Activated CD8-positive, alpha-beta memory T cell treated with anti-CD3 and anti-CD28 coated beads for 1 hour (primary cell): ENCODE measurements at regions not wholly inside any gene's neighbourhood (a gene's known extent, or its start where the extent isn't known, plus 50 kb on each side); places are given as distances from the start of the nearest gene placed in this dataset.

Experiments used
- DNase-seq, 2 donors: peaks; one replicate each; pipeline ENCODE4 v3.0.0-alpha.2; 2020; ENCODE audit warnings: low read depth in 1 of 2; ENCODE audit errors: extremely low read depth in 1 of 2

- no peak for DNase-seq
Observed at GRCh38 chr13:80437231-80437630, 96.3 kb upstream of the SPRY2 start.

DNA sequence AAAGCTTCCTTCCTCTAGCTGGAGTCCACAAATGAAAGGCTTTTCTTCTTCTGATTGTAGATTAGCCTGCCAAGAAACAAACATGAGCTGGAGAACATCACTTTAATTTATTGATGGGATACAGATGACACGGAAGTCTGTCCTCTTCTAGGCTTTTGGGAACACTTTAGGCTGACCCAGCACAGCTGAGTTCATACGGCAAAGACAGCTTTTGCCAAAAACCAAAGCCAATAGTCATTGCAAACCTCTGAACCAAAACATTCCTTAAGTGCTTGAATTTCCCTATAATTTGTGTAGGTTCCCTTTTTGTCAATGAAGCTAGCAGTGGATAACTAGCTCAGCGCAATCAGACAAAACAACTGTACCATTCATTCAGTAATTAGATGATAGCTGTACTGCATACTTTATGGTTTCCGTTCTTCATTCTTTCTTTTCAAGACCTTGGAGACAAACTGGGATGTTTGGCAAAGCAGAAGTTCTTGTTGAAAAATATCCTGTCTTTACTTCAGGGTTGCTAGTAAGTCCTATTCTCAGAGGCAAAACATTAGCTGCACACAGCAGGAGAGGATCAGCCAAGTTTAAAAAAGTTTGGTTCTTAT lies 95.7 kb upstream of the SPRY2 start:
- DNase-seq: no peak

DNA sequence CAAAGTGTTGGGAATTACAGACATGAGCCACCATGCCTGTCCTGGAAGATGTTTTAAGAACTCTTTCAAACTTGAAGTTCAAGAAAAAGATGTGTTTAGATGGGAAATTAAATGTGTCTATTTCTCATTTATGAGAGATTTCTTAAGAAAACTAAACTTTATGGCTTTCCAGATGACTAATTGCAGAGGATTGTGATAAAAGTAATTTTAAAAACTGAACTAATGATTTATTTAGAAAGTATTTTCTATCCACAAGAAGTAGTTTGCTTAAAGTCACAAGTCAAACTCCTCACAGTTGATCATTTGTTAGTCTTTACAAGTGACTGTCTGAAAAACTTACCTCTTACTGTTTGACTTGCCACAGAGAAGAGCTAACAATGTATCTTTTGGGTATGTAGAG lies 89.6 kb upstream of the SPRY2 start:
- no peak for DNase-seq

DNA sequence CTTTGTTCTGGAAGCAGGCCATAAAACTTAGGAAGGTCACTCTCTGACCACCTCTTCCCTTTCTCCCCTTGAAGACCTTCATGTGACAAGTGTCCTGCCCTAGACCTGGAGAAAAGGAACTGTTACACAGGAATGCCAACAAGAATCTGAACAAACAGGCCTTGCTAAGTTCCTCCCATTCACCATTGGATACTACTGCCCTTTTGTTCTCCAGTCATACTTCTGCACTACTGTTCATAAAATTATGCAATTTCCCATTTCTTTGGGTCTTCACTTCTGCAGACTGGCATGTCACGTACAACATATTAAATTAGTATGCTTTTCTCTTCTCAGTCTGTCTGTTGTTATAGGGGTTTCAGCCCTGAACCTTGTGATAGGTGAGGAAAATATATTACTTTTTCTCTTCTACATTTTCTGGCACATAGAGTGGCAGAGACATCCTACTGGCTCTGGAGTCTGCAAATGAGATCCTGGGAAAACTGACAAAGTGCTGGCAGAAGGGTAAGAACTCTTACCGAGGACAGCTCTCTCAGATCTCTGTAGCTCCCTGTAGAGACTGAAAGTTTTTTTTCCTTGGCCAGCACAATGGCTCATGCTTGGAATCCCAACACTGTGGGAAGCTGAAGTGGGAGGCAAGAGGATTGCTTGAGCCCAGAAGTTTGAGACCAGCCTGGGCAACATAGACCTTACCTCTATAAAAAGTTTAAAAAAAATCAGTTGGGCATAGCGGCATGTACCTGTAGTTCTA lies 87.6 kb upstream of the SPRY2 start:
- no peak for DNase-seq

DNA sequence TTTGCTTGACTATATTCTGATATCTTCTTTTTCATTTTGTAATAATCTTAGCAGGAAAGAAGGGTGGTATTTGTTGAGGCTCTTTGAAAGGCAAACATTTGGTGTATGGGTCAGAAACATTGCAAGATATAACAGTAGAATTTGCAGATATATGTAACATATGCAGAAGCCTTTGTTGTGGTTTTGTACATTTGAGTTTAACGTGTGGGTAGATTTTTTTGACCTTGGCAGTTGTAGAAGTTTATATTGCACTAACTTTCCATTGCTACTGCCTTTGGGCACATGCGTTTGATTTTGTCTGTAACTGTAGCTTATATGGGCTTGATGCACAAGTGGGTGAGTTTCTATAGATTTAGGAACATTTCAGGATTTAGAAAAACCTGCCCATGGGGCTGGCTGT lies 78.5 kb upstream of the SPRY2 start:
- DNase-seq: no peak

GRCh38 chr13:80413611-80414010 lies 72.7 kb upstream of the SPRY2 start:
- no peak for DNase-seq

DNA sequence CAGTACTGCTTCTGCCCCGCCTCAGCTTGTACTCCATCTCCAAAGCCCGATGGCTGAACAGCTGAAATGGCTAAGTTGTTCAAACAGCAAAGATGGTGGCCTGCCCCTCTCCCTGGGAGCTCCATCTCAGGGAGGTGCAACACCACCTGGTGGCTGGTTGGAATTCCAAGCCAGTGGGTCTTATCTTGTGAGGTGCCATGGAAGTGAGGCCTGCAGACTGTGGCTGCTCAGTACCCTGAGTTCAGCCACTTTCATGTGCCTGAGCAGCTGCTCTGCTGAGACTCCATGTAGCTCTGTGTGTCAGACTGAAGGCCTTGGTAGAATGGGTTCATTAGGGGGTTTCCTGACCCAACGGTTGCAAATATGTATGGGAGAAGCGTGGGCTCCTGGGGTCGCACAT lies 67.3 kb upstream of the SPRY2 start:
- no peak for DNase-seq

- no peak for DNase-seq
Observed at GRCh38 chr13:80400865-80401426, 60.0 kb upstream of the SPRY2 start.

GRCh38 chr13:80400164-80400864 lies 59.4 kb upstream of the SPRY2 start:
- DNase-seq: no peak

GRCh38 chr13:80399340-80400163 lies 58.6 kb upstream of the SPRY2 start:
- no peak for DNase-seq
